HK-2 (cell line): ENCODE measurements at regions not wholly inside any gene's neighbourhood (a gene's known extent, or its start where the extent isn't known, plus 50 kb on each side); places are given as distances from the start of the nearest gene placed in this dataset.

Experiments
- DNase-seq: peaks from one replicate; pipeline ENCODE4 v3.0.0-alpha.2; 2018; ENCODE audit not compliant: unreplicated experiment

DNA sequence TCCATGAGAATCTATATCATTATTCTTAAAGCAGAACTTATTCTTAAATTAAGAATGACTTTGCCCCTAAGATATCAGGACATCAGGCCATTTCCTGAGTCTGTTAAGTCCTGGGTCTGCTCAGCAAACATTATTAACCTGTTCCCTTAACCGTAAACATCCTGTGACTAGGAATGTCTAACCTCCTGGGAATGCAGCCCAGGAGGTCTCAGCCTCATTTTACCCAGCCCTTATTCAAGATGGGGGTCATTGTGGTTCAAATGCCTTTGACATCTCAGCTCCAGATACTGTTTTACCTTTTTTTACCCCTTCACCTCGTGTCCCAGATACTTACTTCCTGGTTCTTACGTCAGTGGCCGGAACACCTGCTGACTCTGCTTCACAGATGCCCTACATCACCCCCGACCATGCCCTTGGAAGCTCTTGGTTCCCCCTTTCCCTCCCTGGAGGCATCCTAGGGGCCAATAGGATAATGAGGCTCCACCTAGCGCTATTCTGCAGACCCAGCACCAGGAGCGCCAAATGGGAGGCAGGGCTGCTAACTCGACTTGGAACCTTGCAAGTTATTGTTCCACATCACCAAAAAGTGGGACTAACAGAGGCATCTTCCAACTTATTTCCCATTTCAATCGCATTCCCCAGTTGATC is 182.5 kb downstream of the MED10 start:
- DNase-seq = no peak

DNA sequence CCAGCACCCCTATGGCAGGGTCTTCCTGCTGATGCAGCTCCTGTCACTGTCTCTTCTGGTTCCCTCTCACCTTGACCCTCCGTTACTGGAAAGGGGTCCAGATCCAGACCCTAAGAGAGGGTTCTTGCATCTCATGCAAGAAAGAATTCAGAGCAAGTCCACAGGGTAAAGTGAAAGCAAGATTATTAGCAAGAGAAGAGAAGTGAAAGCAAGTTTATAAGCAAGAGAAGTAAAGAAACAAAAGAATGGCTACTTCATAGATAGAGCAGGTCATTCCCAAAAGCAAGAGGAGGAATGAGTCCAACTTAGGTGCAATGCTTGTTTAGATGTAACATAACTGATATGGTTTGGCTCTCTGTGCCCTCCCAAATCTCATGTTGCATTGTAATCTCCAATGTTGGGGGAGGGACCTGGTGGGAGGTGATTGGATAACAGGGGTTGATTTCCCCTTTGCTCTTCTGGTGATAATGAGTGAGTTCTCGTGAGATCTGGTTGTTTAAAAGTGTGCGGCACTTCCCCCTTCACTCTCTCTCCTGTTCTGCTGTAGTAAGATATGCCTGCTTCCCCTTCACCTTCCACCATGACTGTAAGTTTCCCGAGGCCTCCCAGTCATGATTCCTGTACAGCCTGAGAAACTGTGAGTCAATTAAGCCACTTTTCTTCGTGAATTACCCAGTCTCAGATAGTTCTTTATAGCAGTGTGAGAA is 183.3 kb downstream of the MED10 start:
- no peak for DNase-seq

DNA sequence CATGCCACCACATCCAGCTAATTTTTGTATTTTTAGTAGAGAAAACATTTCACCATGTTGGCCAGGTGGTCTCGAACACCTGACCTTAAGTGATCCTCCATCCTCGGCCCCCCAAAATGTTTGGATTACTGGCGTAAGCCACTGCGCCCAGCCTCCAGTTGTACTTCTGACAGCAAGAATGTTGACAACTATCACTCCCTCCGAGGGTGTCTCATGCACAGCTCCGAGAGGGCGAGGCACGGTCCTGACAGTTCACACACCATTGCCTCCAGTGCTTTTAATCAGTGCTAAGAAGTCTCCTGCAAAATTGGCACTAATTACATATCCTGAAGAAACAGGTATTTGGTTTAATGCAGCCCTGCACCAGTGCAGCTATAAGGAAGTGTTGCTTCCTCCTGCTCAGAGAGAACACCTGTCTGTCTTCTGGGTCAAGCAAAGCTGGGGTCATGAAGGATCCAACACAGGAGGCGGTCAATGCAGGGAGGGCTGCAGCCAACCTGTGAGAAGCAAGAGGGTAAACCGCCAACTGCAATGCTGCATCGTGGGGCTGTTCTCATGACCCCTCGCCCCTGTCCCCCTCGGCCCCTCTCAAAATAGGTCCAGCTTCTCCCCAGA is 184.0 kb downstream of the MED10 start:
- DNase-seq = no peak

DNA sequence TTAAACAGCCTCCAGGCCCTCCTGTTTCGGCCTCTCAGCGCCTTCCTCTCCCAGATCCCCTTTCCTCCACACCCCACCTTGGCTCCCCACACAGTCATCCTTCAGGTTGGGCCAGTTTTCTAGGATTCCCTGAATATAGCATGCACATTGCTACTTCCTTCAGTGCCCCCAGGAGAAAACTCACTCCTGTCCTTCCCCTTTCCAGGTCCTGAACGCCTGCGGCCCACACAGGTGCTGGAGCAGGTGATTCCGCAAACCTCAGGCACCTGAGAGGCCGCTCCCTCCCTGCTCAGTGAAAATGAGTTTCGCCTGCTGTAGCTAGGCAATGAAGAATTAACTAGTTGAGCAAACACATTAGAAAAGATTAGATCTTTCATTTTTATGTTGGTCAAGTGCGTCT is 185.0 kb downstream of the MED10 start:
- DNase-seq = no peak

DNA sequence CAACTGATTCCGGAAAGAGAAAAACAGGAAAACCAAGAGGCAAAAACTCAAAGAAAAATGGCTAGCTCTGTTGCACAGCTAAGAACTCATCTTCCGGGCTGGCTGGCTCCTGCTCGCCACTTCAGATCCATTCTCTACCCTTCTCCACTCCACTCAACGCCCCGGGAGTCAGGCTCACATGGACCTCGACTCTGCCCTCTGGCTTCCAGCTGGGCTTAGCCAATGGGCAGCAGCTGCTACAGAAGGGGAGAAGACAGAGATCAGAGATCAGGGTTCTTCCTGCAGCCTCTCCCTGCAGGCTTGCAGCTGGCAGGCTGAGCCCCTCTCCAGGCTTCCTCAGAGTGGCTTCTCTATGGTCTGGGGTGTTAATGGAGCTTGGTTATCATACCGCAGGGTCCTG is 187.5 kb downstream of the MED10 start:
- DNase-seq = no peak

DNA sequence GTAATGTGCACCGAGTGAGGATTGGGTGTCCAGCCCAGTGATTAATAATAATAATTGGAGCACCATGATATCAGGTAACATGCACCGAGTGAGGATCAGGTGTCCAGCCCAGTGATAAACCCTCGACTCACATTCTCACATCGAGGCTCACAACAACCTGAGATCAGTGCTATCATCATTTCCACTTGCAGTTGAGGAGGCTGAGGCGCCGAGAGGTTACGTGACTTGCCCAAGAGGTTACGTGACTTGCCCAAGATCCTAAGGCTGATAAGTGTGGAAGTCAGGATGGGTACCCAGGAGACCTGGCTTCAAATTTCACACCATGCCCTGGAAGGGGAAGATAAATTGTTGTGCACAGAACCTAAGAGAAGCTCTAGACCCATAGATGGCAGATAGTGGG is 189.4 kb downstream of the MED10 start:
- no peak for DNase-seq

DNA sequence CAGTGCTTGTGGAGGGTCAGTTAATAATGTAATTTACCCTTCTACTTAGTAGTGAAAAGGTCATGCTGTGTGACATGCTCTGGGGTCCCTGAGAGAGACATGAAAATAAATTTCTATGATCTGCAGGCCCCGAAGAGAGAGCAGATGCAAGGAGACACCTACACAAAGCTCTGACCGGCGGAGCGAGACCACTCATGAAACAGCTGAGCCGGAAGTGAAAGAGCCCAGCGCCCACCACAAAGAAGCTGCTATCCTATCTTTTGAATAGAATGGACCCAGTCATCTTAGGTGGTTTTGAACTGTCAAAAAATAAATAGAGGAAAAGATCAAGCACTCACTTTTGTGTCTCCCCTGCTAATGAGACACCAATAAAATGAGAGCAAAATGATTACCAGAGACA is 190.0 kb downstream of the MED10 start:
- no peak for DNase-seq

DNA sequence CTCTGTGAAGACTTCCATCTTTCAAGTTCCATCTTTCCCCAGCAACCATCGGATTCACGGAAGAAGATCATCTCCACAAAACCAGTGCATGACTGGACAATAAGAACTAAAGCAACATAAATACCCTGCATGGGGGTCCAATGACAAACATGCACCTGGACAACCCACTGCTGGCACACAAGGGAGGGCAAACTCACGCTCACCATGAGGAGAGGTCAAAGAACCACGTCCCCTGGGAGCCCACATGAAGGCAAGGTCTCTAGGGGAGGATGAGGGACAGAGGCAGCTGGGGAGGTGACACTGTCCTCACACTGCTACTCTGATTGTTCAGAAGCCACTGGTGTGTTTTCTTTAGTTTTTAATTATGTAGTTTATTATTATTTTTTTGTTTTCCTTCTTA is 190.8 kb downstream of the MED10 start:
- no peak for DNase-seq

DNA sequence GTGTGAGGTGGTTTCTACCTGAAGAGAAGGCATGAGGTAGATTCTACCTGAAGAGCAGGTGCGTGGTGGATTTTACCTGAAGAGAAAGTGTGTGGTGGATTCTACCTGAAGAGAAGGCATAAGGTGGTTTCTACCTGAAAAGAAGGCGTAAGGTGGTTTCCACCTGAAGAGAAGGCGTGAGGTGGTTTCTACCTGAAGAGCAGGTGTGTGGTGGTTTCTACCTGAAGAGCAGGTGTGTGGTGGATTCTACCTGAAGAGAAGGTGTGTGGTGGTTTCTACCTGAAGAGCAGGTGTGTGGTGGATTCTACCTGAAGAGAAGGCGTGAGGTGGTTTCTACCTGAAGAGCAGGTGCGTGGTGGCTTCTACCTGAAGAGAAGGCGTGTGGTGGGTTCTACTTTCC is 192.8 kb downstream of the MED10 start:
- no peak for DNase-seq

DNA sequence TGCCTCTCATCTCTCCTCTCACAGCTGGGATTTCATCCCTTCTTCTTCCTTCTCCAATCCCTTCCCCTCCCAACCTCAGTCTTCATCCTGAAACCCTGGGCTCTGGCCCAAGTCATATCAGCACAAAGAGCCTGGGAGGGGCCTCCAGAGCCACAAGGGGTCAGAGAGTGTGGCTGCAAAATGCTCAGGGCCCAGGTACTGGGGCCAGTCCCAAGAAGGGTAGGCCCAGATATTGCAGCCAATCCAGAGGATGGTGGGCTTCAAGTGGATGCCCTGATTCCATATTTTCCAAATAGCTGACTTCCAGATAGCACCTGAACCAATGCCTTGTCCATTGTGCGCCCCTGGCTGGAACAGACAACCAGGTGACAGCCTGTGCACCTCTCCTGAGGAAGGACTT is 193.9 kb downstream of the MED10 start:
- no peak for DNase-seq

DNA sequence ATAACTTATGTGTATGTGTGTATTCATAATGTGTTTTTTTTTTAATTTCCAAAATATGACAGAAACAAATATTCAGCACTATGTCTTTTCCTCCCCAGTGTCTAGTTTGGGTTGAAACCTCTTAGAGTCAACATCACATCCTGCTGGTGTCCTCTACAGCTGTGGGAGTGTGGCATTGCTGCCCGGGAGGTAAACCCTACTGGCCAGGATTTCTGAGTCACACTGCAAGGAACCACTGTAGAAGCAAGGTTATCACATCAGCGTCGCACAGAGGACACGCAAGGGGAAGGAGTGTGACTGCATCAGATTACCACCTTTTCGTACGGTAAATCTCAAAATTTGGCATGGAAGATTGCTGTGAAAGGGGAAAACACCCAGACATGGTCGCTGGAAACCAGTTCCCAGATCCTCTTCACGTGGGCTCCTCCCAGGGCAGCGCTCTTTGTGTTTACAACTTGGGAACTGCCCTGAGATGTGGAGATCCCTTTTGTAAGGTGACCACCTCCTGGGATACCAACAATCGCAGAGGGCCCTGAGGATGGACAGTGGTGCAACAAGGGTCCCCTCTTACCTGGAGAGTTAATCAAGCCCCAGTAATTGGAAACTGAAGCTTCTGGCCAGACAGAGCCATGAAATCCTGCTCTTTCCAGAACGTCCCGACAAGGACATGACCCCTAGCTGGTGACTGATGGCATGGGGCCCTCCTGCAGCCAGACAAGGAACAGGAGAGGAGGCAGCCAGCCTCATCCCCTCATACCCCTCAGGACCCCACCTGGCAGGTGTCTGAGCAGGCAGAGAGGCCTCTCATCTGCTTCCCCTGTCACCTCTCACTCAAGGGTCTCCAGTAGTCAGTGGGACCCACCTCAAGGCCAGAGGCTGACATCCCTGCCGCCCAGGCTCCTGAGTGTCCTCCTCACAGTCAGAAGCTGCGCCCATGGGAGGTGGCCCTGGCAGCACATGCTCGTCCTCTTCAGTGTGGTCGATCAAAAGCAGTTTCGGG is 194.7 kb downstream of the MED10 start:
- DNase-seq = no peak

DNA sequence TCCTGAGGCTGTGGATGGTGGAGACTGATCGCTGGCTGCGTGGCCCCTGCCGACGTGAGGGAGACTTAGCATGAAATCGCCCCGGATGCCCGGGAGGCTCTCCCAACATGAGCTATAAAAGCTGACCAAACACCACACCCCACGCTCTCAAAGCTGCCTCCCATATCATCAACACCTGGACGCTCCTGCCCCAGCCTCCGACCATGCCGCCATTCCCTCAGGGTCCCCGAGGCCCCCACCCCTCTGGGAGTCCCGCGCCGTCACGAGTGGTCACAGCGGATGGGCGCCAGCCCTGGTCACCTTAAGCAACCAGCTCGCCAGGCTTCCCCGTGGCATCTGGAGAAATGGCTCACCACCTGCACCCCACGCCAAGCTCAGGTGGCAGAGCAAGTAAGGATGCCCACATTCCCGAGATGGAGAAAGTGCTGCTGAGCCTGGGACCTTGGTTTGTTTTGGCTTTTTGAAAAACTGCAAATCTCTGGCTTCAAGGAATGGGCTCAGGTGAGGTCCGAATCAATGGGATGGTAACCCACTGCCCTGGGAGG is 196.0 kb downstream of the MED10 start:
- no peak for DNase-seq

DNA sequence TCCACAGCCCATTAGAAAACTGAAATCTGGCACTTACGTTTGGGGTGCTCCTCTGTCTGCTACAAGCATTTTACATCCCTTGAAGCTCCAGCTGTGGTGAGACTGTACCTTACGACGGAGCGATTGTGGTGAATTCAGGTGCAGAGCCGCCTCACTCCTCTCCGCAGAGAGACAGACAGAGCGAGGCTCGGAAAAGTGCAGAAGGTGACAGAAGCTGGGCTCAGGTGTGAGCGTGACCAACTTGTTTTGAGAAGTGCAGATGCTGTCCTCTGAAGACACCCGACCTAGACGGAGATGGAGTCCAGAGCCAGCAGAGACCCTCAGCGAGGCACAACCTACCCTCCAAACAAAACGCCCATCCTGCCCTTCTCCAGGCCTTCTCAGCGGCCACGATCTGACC is 196.5 kb downstream of the MED10 start:
- no peak for DNase-seq

DNA sequence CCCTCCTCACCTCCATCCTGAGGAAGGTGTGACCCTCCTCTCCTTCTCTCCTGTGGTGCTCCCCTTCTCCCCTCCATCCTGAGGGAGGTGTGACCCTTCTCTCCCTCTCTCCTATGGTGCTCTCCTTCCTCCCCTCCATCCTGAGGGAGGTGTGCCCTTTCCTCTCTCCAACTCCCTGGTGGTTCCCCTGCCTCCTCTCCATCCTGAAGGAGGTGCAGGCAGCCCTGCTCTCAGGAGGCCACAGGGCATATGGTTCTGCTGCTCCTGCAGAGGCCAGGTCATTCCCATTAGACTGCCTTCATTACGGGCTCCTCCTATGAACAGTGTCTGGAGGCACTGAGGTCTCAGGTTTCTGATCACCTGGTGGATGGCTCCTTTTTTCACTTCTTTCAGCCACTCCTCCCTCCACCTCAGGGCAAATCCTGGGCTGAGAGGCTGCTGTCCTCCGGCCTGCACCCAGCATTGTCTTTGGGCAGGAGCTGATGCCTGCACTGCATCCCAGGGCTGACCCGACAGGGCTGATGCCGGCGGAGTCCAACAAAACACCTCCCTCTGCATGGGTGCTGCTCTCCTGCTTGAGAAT is 197.1 kb downstream of the MED10 start:
- DNase-seq = no peak

DNA sequence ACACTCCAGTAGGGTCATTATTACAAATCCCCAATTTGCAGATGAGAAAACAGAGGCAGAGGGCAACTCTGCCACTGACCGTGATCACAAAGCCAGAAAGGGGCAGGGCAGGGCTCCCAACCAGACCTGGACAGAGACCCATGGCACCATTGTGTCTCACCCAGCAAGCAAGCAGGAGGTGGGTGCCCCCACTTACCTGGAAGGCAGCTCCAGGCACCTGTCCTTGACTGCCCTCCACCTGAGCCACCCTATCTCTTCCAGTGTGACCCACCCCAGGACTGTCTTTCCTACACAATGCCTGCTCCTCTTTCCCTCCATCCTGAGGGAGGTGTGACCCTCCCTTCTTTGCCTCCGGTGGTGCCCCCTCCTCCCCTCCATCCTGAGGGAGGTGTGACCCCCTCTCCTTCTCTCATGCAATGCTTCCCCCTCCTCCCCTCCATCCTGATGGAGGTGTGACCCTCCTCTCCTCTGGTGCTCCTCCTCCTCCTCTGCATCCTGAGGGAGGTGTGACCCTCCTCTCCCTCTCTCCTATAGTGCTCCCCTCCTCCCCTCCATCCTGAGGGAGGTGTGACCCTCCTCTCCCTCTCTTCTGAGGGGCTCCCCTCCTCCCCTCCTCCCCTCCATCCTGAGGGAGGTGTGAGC is 198.0 kb downstream of the MED10 start:
- no peak for DNase-seq

DNA sequence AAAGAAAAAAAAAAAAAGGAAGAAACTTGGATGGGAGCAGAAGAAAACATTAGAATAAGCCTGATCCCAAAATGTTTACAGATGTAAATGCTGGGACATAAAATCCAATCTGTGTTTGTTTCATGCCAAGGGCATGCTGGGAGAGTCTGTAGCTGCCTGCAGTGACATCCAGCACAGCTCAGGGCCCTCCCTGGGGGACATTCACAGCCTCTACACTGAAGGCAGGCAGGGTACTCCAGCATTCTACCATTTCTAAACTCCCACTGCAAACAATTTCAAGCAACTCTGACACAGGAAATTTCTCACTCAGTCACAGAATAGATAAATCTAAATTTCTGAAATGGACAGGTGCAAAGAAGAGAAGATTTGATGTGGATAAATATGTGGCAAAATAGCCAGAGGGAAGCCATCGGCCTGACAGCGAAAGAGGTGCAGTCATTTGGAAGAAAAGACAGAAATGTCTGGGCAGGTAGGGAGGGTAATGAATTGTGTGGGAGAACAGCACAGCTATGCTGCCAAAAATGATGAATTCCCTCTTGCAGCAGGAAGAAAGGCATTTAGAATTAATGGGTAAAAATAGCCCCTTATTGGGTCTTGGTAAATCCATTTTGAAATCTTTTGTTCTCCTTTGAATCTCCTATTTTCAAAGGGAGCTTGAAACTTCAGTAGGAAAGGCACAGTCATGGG is 199.4 kb downstream of the MED10 start:
- no peak for DNase-seq

DNA sequence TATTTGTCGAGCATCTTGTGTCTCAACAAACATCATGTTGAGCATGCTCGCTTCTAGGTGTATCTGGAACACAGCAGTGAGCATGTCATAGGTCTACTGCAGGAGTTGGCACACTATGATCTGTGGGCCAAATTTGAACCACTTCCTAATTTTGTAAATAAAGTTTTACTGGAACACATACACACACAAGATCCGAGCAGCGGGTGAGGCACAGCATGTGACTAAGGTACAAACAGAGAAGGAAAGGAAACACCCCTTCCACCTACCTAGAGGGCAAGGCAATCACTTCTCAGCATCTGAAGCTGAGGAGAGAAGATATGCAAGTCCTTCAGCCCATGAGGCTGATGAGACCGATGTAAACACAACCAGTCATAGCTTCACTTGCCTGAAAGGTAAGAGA is 200.4 kb downstream of the MED10 start:
- DNase-seq = no peak

DNA sequence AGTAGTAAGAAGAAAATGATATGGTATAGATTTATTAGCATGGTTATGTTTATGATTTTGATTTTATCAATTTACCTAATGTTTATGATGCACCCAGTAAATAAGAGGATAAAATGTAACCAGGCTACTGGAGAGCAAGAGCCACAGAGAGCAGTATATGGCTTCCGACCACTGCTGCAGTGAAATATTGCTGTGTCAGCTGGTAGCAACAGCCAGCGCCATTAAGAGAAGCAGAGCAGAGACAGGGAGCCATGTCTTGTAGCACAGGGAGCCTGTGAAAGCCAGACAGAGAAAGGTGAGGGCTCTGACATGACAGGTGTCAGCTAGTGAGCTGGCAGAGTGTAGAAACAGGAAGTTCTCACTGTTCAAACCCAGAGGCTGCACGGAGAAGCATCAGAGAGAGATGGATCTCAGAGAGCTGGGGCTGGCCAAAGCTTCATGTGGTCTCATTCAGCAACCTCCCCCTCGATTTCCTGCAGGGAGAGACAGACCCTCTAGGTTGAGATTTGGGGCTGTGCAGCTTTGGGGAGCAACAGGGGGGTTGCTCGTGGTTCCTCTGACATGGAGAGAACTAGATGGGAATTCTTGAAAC is 202.1 kb downstream of the MED10 start:
- no peak for DNase-seq

DNA sequence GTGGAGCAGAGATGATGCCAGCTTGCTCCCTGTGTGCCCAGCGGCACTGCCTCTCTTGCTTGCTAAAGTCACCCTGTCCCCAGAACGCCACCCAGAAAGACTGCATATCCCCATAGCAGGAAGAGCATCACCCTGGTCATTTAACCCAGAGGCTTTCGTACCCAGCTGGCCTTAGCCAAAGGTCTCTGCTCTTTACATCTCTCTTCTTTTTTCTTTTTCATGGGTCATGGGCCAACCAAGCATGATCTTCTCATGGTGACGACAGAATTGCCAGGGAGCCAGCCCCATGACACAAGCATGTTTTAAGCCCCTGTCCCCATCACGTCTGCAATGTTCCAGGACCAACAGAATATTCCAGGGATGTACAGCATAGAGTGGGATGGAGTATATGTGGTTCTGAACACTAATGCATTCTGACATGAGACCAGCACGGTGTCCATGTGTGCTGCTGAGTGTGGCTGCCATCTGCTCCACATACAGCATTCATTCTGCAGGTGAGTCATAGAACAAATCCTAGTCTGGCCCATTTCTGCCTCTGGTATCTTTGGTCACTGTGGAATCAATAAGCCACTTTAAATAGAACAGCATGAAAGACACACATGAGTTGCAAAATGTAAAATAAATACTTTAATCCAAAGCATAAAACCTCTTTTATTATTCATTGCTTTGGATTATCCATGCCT is 203.0 kb downstream of the MED10 start:
- no peak for DNase-seq
